Stomach (tissue), 4 donors: ENCODE measurements at regions not wholly inside any gene's neighbourhood (a gene's known extent, or its start where the extent isn't known, plus 50 kb on each side); places are given as distances from the start of the nearest gene placed in this dataset.

Experiments used
- CTCF ChIP-seq, 7 experiments: fragments of 450-650 bp in 4 of 7; fragments of 200-600 bp in 3 of 7; sonication (generic) in 3 of 7; IDR thresholded peaks; one replicate each; pipeline ENCODE4 v1.5.1; 2016 to 2019; ENCODE audit warnings: antibody characterized with exemption in 7 of 7, control low read depth in 2 of 7, mild to moderate bottlenecking in 1 of 7
- POLR2A ChIP-seq, 4 donors: fragments of 450-650 bp; IDR thresholded peaks; one replicate each; pipeline ENCODE4 v1.6.1; 2016; ENCODE audit warnings: antibody characterized with exemption in 4 of 4, control low read depth in 2 of 4, mild to moderate bottlenecking in 1 of 4, moderate library complexity in 1 of 4
- POLR2AphosphoS5 ChIP-seq, 3 donors: sonication (generic); formaldehyde crosslinking; IDR thresholded peaks; one replicate each; pipeline ENCODE4 v1.6.1; 2016; ENCODE audit warnings: antibody characterized with exemption in 3 of 3

GRCh38 chr6:1136415-1136774 lies 175.5 kb upstream of the FOXQ1 start:
- TF ChIP-seq CTCF (IDR thresholded peaks at IDR 0.05), result no peak
- TF ChIP-seq POLR2A (IDR thresholded peaks at IDR 0.05), result no peak
- TF ChIP-seq POLR2AphosphoS5 (IDR thresholded peaks at IDR 0.05), result no peak
